Skeletal muscle cell (primary cell): ENCODE measurements at regions not wholly inside any gene's neighbourhood (a gene's known extent, or its start where the extent isn't known, plus 50 kb on each side); places are given as distances from the start of the nearest gene placed in this dataset.

ENCODE experiments used
- DNase-seq: peaks from one replicate; pipeline ENCODE4 v3.0.0-alpha.2; 2010; ENCODE audit warnings: low read depth
- H3K4me3 ChIP-seq: 2 replicates; pipeline ENCODE4 v1.5.1; 2011; ENCODE audit warnings: low read depth, mild to moderate bottlenecking, control low read depth, low read length, moderate library complexity

- no peak overlapping the region for H3K4me3 ChIP-seq
- DNase-seq: no peak
Measured at GRCh38 chrX:128165884-128166408, 113.7 kb upstream of the ACTRT1 start.

GRCh38 chrX:128156204-128156603 lies 104.0 kb upstream of the ACTRT1 start:
- no peak for DNase-seq
- H3K4me3 ChIP-seq: no peak overlapping the region

- DNase-seq: no peak
- no peak overlapping the region for H3K4me3 ChIP-seq
Measured at GRCh38 chrX:128142745-128143144, 90.5 kb upstream of the ACTRT1 start.

GRCh38 chrX:128106630-128107029 lies 54.4 kb upstream of the ACTRT1 start:
- H3K4me3 ChIP-seq: no peak overlapping the region
- no peak for DNase-seq

GRCh38 chrX:128105659-128106058 lies 53.5 kb upstream of the ACTRT1 start:
- no peak for DNase-seq
- H3K4me3 ChIP-seq: no peak overlapping the region
